Caco-2 (cell line): ENCODE measurements at regions not wholly inside any gene's neighbourhood (a gene's known extent, or its start where the extent isn't known, plus 50 kb on each side); places are given as distances from the start of the nearest gene placed in this dataset.

ENCODE experiments used
- BruUV-seq: library from RNA; stranded (reverse); fragments of 400-500 nt; replicated peaks from 2 replicates; lab custom pipeline; 2021; lab: Mats Ljungman, UMichigan
- CTCF ChIA-PET: fragments of 300-600 bp; sonication (Branson Sonifier 250); formaldehyde crosslinking; loops from one replicate; lab custom pipeline; 2022; ENCODE audit warnings: antibody characterized with exemption; lab: Charles Lee
- POLR2A ChIA-PET: fragments of 300-600 bp; sonication (Branson Sonifier 250); formaldehyde crosslinking; loops from one replicate; lab custom pipeline; 2022; ENCODE audit warnings: antibody characterized with exemption; lab: Charles Lee
- DNase-seq, 2 experiments: peaks; one replicate each; pipeline versions ENCODE4 v3.0.0 to v3.0.0-alpha.2; 2020 to 2022
- H3K27me3 ChIP-seq: replicated peaks from 2 replicates; pipeline ENCODE4 v1.6.0; 2011; ENCODE audit warnings: low read length; ENCODE audit not compliant: control insufficient read depth, insufficient read depth
- H3K36me3 ChIP-seq: 2 replicates; pipeline ENCODE4 v1.5.1; 2011; ENCODE audit warnings: low read length; ENCODE audit not compliant: control insufficient read depth, insufficient read depth
- H3K4me1 ChIP-seq: fragments of 250-450 bp; sonication (Bioruptor Pico); 2 replicates; pipeline ENCODE4 v1.5.1; 2020; ENCODE audit warnings: mild to moderate bottlenecking
- H3K4me3 ChIP-seq: 2 replicates; pipeline ENCODE4 v1.5.1; 2011; ENCODE audit warnings: low read depth, mild to moderate bottlenecking, control low read depth, low read length
- H3K9me3 ChIP-seq: fragments of 250-450 bp; sonication (Bioruptor Pico); 2 replicates; pipeline ENCODE4 v1.5.1; 2020; ENCODE audit warnings: mild to moderate bottlenecking, moderate library complexity
- H3K27ac Mint-ChIP-seq: one replicate; pipeline ENCODE4 v1.8.0; 2022; ENCODE audit warnings: mixed read lengths; ENCODE audit not compliant: unreplicated experiment
- H3K27me3 Mint-ChIP-seq: one replicate; pipeline ENCODE4 v1.8.0; 2022; ENCODE audit warnings: mixed read lengths; ENCODE audit not compliant: insufficient read depth, unreplicated experiment
- H3K36me3 Mint-ChIP-seq: one replicate; pipeline ENCODE4 v1.8.0; 2022; ENCODE audit warnings: mild to moderate bottlenecking, mixed read lengths; ENCODE audit not compliant: insufficient read depth, unreplicated experiment
- H3K4me1 Mint-ChIP-seq: one replicate; pipeline ENCODE4 v1.8.0; 2022; ENCODE audit warnings: low read depth, mixed read lengths; ENCODE audit not compliant: unreplicated experiment
- H3K4me3 Mint-ChIP-seq: one replicate; pipeline ENCODE4 v1.8.0; 2022; ENCODE audit warnings: mild to moderate bottlenecking, moderate library complexity, mixed read lengths; ENCODE audit not compliant: unreplicated experiment
- H3K9me3 Mint-ChIP-seq: one replicate; pipeline ENCODE4 v1.8.0; 2022; ENCODE audit warnings: mixed read lengths; ENCODE audit not compliant: unreplicated experiment
- CTCF ChIP-seq, 2 experiments: fragments of 200-600 bp in 1 of 2; IDR thresholded peaks; 1 replicate in 1 of 2; 2 replicates in 1 of 2; pipeline versions ENCODE4 v1.5.1 to v1.8.0; 2011 to 2022; ENCODE audit warnings: antibody characterized with exemption in 1 of 2, control low read depth in 1 of 2, inconsistent platforms in 1 of 2, low read depth in 1 of 2, low read length in 1 of 2, mild to moderate bottlenecking in 1 of 2, moderate library complexity in 1 of 2; ENCODE audit not compliant: insufficient read depth in 1 of 2, severe bottlenecking in 1 of 2, unreplicated experiment in 1 of 2
- intact Hi-C: fragments of 100-400 bp; cut with micrococcal nuclease; formaldehyde crosslinking; loops from one replicate; pipeline ENCODE4 v1.10.0; 2022; ENCODE audit not compliant: unreplicated experiment

- H3K27me3 ChIP-seq, result no peaks in the 10 kb centered on the region
- H3K4me1 ChIP-seq, result no peaks in the 10 kb centered on the region
- H3K4me3 ChIP-seq, result no peak overlapping the region
- H3K9me3 Mint-ChIP-seq, result no peaks in the 10 kb centered on the region
- no peak for TF ChIP-seq CTCF (IDR thresholded peaks at IDR 0.05; ENCODE audit: insufficient read depth in 1 of 2, low read depth in 1 of 2, low read length in 1 of 2, severe bottlenecking in 1 of 2, unreplicated experiment in 1 of 2)
- no peaks in the 10 kb centered on the region for H3K27me3 Mint-ChIP-seq
- no peaks in the 10 kb centered on the region for H3K9me3 ChIP-seq
- no peak for DNase-seq
- no peak overlapping the region for H3K27ac Mint-ChIP-seq
- BruUV-seq, result no TSS peak
- H3K4me3 Mint-ChIP-seq, result peak overlapping the region; percentile 71
- H3K4me1 Mint-ChIP-seq, result peaks cover 12% of the 10 kb centered on the region
- ChIA-PET POLR2A (no interaction called here), CTCF (no interaction called here)
- H3K36me3 ChIP-seq, result no peaks in the 10 kb centered on the region
- no peaks in the 10 kb centered on the region for H3K36me3 Mint-ChIP-seq
- intact Hi-C loops, result no loop called here
These were observed 103.1 kb upstream of the UBL3 start for GRCh38 chr13:29953542-29953941.

- H3K4me3 ChIP-seq, result no peak overlapping the region
- intact Hi-C loops, result no loop called here
- ChIA-PET CTCF (no interaction called here), POLR2A (no interaction called here)
- H3K27me3 ChIP-seq, result no peaks in the 10 kb centered on the region
- Mint-ChIP-seq H3K27me3 (no peaks in the 10 kb centered on the region), H3K4me1 (peaks cover 12% of the 10 kb centered on the region), H3K4me3 (no peak overlapping the region), H3K9me3 (no peaks in the 10 kb centered on the region), H3K36me3 (no peaks in the 10 kb centered on the region), H3K27ac (no peak overlapping the region)
- H3K4me1 ChIP-seq, result no peaks in the 10 kb centered on the region
- DNase-seq, result no peak
- no peaks in the 10 kb centered on the region for H3K9me3 ChIP-seq
- H3K36me3 ChIP-seq, result no peaks in the 10 kb centered on the region
- no TSS peak for BruUV-seq
- no peak for TF ChIP-seq CTCF (IDR thresholded peaks at IDR 0.05; ENCODE audit: insufficient read depth in 1 of 2, low read depth in 1 of 2, low read length in 1 of 2, severe bottlenecking in 1 of 2, unreplicated experiment in 1 of 2)
These were observed 101.8 kb upstream of the UBL3 start for GRCh38 chr13:29952245-29952644.

- Histone ChIP-seq H3K4me1 (no peaks in the 10 kb centered on the region), H3K4me3 (no peak overlapping the region), H3K36me3 (no peaks in the 10 kb centered on the region), H3K9me3 (no peaks in the 10 kb centered on the region), H3K27me3 (no peaks in the 10 kb centered on the region)
- Mint-ChIP-seq H3K27me3 (no peaks in the 10 kb centered on the region), H3K9me3 (no peaks in the 10 kb centered on the region), H3K27ac (no peak overlapping the region), H3K4me1 (peaks cover 7% of the 10 kb centered on the region), H3K4me3 (no peak overlapping the region), H3K36me3 (no peaks in the 10 kb centered on the region)
- POLR2A ChIA-PET, result no interaction called here
- no TSS peak for BruUV-seq
- CTCF ChIA-PET, result no interaction called here
- DNase-seq, result no peak
- intact Hi-C loops, result no loop called here
- TF ChIP-seq CTCF (IDR thresholded peaks at IDR 0.05; ENCODE audit: insufficient read depth in 1 of 2, low read depth in 1 of 2, low read length in 1 of 2, severe bottlenecking in 1 of 2, unreplicated experiment in 1 of 2), result no peak
These were observed 98.4 kb upstream of the UBL3 start for GRCh38 chr13:29948791-29949190.
